ENCODE measurements at regions not wholly inside any gene's neighbourhood (a gene's known extent, or its start where the extent isn't known, plus 50 kb on each side); places are given as distances from the start of the nearest gene placed in this dataset.

DNA sequence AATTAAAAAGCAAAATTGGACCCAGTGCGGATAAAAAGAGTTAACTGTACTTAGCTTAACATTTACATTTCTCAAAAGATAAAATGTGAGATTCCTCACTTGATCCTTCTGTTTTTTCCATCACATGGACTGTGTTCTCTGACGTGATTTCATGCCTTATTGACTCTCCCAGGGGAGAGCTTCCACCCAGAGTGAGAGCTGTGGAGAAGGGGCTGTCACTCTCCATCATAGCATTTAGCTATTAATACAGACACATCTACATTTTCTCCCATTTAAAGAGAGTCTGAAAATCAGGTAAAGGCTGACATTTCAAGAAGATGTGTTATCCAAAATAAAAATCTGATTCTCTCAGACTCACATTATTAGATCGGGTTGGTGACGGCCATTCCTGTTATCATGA, 493.8 kb downstream of the FBXO15 start:
- no peaks in the 10 kb centered on the region for H3K27me3 ChIP-seq (replicated peaks; ENCODE audit: insufficient read depth, low read depth, low read length, poor library complexity)
- ChIA-PET POLR2A (ENCODE audit: low non-redundant PET) (no interaction called here), CTCF (no interaction called here)
- no peaks in the 10 kb centered on the region for H3K9me3 ChIP-seq (ENCODE audit: low read depth, low read length, poor library complexity, severe bottlenecking)
- no peak for TF ChIP-seq EZH2 (IDR thresholded peaks at IDR 0.05; ENCODE audit: borderline replicate concordance, low read depth, low read length, poor library complexity, severe bottlenecking)
- no peak for TF ChIP-seq CTCF (conservative IDR thresholded peaks at IDR 0.05; ENCODE audit: low read depth, low read length)
- no peaks in the 10 kb centered on the region for H3K36me3 ChIP-seq (ENCODE audit: insufficient read depth, low read length, poor library complexity, severe bottlenecking)
- no peak overlapping the region for H3K4me3 ChIP-seq (ENCODE audit: low read depth, low read length, poor library complexity, severe bottlenecking)
- DNase-seq (ENCODE audit: low spot score) = peak; percentile 1
- no peak overlapping the region for H3K27ac ChIP-seq (ENCODE audit: low read depth, low read length, poor library complexity, severe bottlenecking)
- no peaks in the 10 kb centered on the region for H3K4me1 ChIP-seq (ENCODE audit: insufficient read depth, low read length, poor library complexity, severe bottlenecking)
- BruUV-seq (replicated peaks) = no TSS peak
- intact Hi-C loops (cut with micrococcal nuclease; ENCODE audit: unreplicated experiment) = no loop called here

DNA sequence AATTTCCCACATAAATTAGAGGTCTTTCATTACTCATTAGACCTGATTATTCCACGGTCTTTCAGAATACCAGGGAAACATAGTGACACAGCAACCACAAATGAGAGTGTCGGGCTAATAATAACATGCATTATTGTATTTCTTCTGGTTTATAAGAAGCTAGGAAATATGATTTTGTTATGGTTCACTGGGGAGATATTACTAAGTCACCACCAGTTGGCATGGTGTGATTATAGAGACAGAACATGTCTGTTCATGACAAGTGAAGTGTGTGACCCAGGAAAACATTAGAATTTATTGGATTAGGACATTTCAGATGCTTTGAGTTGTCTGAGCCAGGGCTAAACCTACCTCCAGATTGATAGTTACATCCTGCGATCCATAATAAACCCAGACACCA, 494.4 kb downstream of the FBXO15 start:
- POLR2A ChIA-PET (ENCODE audit: low non-redundant PET) = no interaction called here
- BruUV-seq (replicated peaks) = no TSS peak
- Histone ChIP-seq H3K27ac (ENCODE audit: low read depth, low read length, poor library complexity, severe bottlenecking) (no peak overlapping the region), H3K36me3 (ENCODE audit: insufficient read depth, low read length, poor library complexity, severe bottlenecking) (no peaks in the 10 kb centered on the region), H3K9me3 (ENCODE audit: low read depth, low read length, poor library complexity, severe bottlenecking) (no peaks in the 10 kb centered on the region), H3K4me1 (ENCODE audit: insufficient read depth, low read length, poor library complexity, severe bottlenecking) (no peaks in the 10 kb centered on the region), H3K4me3 (ENCODE audit: low read depth, low read length, poor library complexity, severe bottlenecking) (no peak overlapping the region), H3K27me3 (replicated peaks; ENCODE audit: insufficient read depth, low read depth, low read length, poor library complexity) (no peaks in the 10 kb centered on the region)
- TF ChIP-seq CTCF (conservative IDR thresholded peaks at IDR 0.05; ENCODE audit: low read depth, low read length) = no peak
- no peak for TF ChIP-seq EZH2 (IDR thresholded peaks at IDR 0.05; ENCODE audit: borderline replicate concordance, low read depth, low read length, poor library complexity, severe bottlenecking)
- CTCF ChIA-PET = no interaction called here
- intact Hi-C loops (cut with micrococcal nuclease; ENCODE audit: unreplicated experiment) = no loop called here
- DNase-seq (ENCODE audit: low spot score) = no peak

DNA sequence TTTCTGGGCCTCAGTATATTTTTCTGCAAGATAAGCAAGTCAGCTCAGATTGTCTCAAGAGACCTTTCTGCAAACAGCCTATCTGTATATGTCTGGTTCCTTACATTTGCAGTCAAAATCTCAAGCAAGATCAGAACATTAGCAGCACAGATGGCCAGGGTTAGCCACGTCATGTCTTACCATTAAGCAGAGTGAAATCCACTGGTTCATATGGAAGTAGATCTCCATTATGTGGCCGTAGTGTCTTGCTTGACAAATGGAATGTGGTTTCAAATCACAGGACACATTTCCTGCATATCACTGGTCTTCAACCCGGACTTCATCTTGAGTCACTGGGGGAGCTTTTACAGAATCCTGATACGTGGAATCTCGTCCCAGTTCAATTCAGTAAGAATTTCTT, 500.2 kb downstream of the FBXO15 start:
- no peaks in the 10 kb centered on the region for H3K9me3 ChIP-seq (ENCODE audit: low read depth, low read length, poor library complexity, severe bottlenecking)
- TF ChIP-seq EZH2 (IDR thresholded peaks at IDR 0.05; ENCODE audit: borderline replicate concordance, low read depth, low read length, poor library complexity, severe bottlenecking) = no peak
- TF ChIP-seq CTCF (conservative IDR thresholded peaks at IDR 0.05; ENCODE audit: low read depth, low read length) = no peak
- no peak overlapping the region for H3K4me3 ChIP-seq (ENCODE audit: low read depth, low read length, poor library complexity, severe bottlenecking)
- no peak for DNase-seq (ENCODE audit: low spot score)
- H3K27ac ChIP-seq (ENCODE audit: low read depth, low read length, poor library complexity, severe bottlenecking) = no peak overlapping the region
- H3K27me3 ChIP-seq (replicated peaks; ENCODE audit: insufficient read depth, low read depth, low read length, poor library complexity) = no peaks in the 10 kb centered on the region
- no TSS peak for BruUV-seq (replicated peaks)
- ChIA-PET CTCF (no interaction called here), POLR2A (ENCODE audit: low non-redundant PET) (no interaction called here)
- intact Hi-C loops (cut with micrococcal nuclease; ENCODE audit: unreplicated experiment) = no loop called here
- no peaks in the 10 kb centered on the region for H3K4me1 ChIP-seq (ENCODE audit: insufficient read depth, low read length, poor library complexity, severe bottlenecking)
- no peaks in the 10 kb centered on the region for H3K36me3 ChIP-seq (ENCODE audit: insufficient read depth, low read length, poor library complexity, severe bottlenecking)

Measured in A673 (cell line).